IPS-18c (cell line): ENCODE measurements at regions not wholly inside any gene's neighbourhood (a gene's known extent, or its start where the extent isn't known, plus 50 kb on each side); places are given as distances from the start of the nearest gene placed in this dataset.

Source experiments
- H3K4me3 ChIP-seq: 2 replicates; pipeline ENCODE4 v1.7.0; 2013; ENCODE audit warnings: low read depth, mild to moderate bottlenecking, low read length, moderate library complexity; ENCODE audit not compliant: insufficient read depth
- H3K9me3 ChIP-seq: one replicate; pipeline ENCODE4 v1.6.1; 2013; ENCODE audit warnings: mild to moderate bottlenecking, low read length, moderate library complexity; ENCODE audit not compliant: control insufficient read depth, insufficient read depth

- Histone ChIP-seq H3K4me3 (no peak overlapping the region), H3K9me3 (no peaks in the 10 kb centered on the region)
These were observed 442.0 kb upstream of the ADGRL3 start for GRCh38 chr4:60757986-60758680.

- H3K9me3 ChIP-seq, result no peaks in the 10 kb centered on the region
- H3K4me3 ChIP-seq, result no peak overlapping the region
These were observed 440.4 kb upstream of the ADGRL3 start for GRCh38 chr4:60759518-60760245.

- Histone ChIP-seq H3K4me3 (no peak overlapping the region), H3K9me3 (no peaks in the 10 kb centered on the region)
These were observed 419.3 kb upstream of the ADGRL3 start for GRCh38 chr4:60780874-60781273.

GRCh38 chr4:60790608-60791007 lies 409.5 kb upstream of the ADGRL3 start:
- H3K9me3 ChIP-seq, result no peaks in the 10 kb centered on the region
- no peak overlapping the region for H3K4me3 ChIP-seq

DNA sequence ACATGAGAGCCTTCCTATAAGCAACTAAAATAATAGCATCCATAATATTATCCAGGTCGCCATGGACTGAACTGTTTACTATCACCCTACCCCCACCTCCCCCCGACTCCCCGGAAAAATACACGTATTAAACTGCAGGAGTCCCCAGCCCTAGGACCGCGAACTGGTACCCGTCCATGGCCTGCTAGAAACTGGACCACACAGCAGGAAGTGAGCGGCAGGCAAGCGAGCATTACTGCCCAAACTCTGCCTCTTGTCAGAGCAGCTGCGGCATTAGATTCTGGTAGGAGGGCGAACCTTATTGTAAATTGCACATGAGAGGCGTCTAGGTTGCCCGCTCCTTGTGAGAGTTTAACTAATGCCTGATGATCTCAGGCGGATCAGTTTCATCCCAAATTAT lies 405.8 kb upstream of the ADGRL3 start:
- Histone ChIP-seq H3K4me3 (no peak overlapping the region), H3K9me3 (no peaks in the 10 kb centered on the region)

GRCh38 chr4:60799214-60799613 lies 400.9 kb upstream of the ADGRL3 start:
- Histone ChIP-seq H3K9me3 (no peaks in the 10 kb centered on the region), H3K4me3 (no peak overlapping the region)

GRCh38 chr4:60800701-60801100 lies 399.4 kb upstream of the ADGRL3 start:
- Histone ChIP-seq H3K9me3 (no peaks in the 10 kb centered on the region), H3K4me3 (no peak overlapping the region)

GRCh38 chr4:60805500-60806313 lies 394.4 kb upstream of the ADGRL3 start:
- Histone ChIP-seq H3K4me3 (no peak overlapping the region), H3K9me3 (no peaks in the 10 kb centered on the region)

- Histone ChIP-seq H3K4me3 (no peak overlapping the region), H3K9me3 (no peaks in the 10 kb centered on the region)
These were observed 391.2 kb upstream of the ADGRL3 start for GRCh38 chr4:60808726-60809485.

GRCh38 chr4:60809486-60809800 lies 390.7 kb upstream of the ADGRL3 start:
- no peaks in the 10 kb centered on the region for H3K9me3 ChIP-seq
- no peak overlapping the region for H3K4me3 ChIP-seq

- Histone ChIP-seq H3K9me3 (no peaks in the 10 kb centered on the region), H3K4me3 (no peak overlapping the region)
These were observed 387.3 kb upstream of the ADGRL3 start for GRCh38 chr4:60812811-60813210.

DNA sequence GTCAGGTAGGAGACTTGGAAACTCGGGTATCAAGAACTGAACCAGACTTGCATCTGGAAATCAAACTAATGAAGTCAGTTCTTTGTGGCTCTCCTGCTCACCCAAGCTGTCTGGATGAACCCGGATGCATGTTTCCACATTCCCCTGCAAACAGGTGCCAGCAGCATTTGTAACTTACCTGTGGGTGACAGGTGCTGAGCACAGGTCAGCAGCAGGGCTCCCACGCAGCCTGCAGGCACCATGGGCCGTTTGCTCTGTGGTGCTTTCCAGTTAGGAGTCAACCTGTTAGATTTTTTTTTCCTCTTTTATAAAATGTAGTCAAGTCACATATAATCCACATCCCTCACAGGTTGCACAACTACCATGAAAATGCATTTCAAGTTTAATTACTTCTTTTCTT lies 385.6 kb upstream of the ADGRL3 start:
- no peaks in the 10 kb centered on the region for H3K9me3 ChIP-seq
- no peak overlapping the region for H3K4me3 ChIP-seq

- no peak overlapping the region for H3K4me3 ChIP-seq
- peaks cover 2% of the 10 kb centered on the region for H3K9me3 ChIP-seq
These were observed 382.5 kb upstream of the ADGRL3 start for GRCh38 chr4:60817609-60818008.

GRCh38 chr4:60822986-60823385 lies 377.1 kb upstream of the ADGRL3 start:
- Histone ChIP-seq H3K4me3 (no peak overlapping the region), H3K9me3 (peaks cover 2% of the 10 kb centered on the region)

DNA sequence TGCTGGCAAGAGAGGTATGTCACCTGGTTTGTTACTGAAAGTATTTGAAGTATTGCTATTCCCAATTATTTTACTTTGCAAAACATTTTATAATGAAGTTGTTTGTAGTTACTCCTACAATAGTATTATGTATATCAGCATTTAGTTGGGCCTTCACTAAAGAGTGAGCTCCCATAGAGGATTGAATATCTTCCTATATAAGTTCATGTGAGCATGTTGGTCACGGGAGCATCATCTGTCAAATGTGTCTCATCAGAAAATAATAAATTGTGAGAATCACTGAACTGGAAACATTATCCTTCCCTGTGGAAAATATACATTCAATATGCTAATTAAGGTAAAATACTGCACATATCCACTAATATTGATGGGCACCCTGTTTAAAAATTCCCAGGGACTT lies 360.1 kb upstream of the ADGRL3 start:
- Histone ChIP-seq H3K9me3 (no peaks in the 10 kb centered on the region), H3K4me3 (no peak overlapping the region)

GRCh38 chr4:60846678-60847077 lies 353.4 kb upstream of the ADGRL3 start:
- no peak overlapping the region for H3K4me3 ChIP-seq
- no peaks in the 10 kb centered on the region for H3K9me3 ChIP-seq

GRCh38 chr4:60847614-60848013 lies 352.5 kb upstream of the ADGRL3 start:
- H3K9me3 ChIP-seq, result no peaks in the 10 kb centered on the region
- H3K4me3 ChIP-seq, result no peak overlapping the region
